ENCODE measurements at regions not wholly inside any gene's neighbourhood (a gene's known extent, or its start where the extent isn't known, plus 50 kb on each side); places are given as distances from the start of the nearest gene placed in this dataset.

DNA sequence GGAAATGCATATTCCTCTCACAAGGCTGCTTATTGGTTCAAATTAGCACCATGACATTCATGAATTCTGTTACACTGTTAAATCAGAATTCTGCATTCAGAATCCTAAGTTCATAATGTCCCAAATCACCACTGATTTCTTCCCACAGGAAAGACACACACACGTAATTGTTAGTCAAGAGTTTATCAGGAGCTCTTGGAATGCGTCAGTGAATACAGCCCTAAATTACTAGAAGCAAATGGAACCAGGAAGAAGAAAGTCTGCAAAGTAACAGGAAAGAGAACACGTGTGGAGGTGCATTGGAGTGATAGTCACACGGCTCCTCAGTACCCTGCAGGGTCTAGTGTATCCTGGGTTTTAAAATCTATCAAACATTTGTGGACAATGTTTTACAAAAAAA lies 110.2 kb downstream of the ANXA2R start:
- H3K9me3 ChIP-seq (ENCODE audit: control insufficient read depth, low read length), result no peaks in the 10 kb centered on the region

DNA sequence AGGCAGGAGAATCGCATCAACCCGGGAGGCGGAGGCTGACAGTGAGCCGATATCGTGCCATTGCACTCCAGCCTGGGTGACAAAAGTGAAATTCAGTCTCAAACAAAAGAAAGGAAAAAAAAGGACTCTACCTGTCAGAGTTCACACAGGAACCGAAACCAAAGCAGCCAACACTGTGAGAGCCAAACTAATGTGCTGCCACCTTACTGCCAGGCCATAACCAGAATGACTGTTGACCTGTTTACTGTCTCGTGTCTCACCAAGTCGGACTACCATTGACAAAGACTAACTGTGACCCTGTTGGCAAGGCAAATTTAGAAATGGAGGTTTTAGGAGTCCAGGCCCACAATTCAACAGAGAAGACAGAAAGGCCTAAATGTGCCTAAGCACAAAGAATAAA lies 112.4 kb downstream of the ANXA2R start:
- no peak for DNase-seq
- H3K4me1 ChIP-seq (ENCODE audit: control insufficient read depth, insufficient read depth, low read length, poor library complexity, severe bottlenecking), result no peaks in the 10 kb centered on the region
- no peaks in the 10 kb centered on the region for H3K9me3 ChIP-seq (ENCODE audit: control insufficient read depth, low read length)
- no peak overlapping the region for H3K4me3 ChIP-seq (ENCODE audit: insufficient read depth, low read depth, low read length, poor library complexity, severe bottlenecking)
- no peaks in the 10 kb centered on the region for H3K36me3 ChIP-seq (ENCODE audit: control insufficient read depth, insufficient read depth, low read length)
- no peaks in the 10 kb centered on the region for H3K27me3 ChIP-seq (replicated peaks; ENCODE audit: control insufficient read depth, insufficient read depth, low read length, poor library complexity, severe bottlenecking)
- no peak overlapping the region for H3K27ac ChIP-seq (ENCODE audit: insufficient read depth, low read length, poor library complexity, severe bottlenecking)

More for the DNA sequence above, 110.2 kb downstream of the ANXA2R start:
- Histone ChIP-seq H3K36me3 (ENCODE audit: control insufficient read depth, insufficient read depth, low read length) (no peaks in the 10 kb centered on the region), H3K4me1 (ENCODE audit: control insufficient read depth, insufficient read depth, low read length, poor library complexity, severe bottlenecking) (no peaks in the 10 kb centered on the region), H3K4me3 (ENCODE audit: insufficient read depth, low read depth, low read length, poor library complexity, severe bottlenecking) (no peak overlapping the region), H3K27ac (ENCODE audit: insufficient read depth, low read length, poor library complexity, severe bottlenecking) (no peak overlapping the region), H3K27me3 (replicated peaks; ENCODE audit: control insufficient read depth, insufficient read depth, low read length, poor library complexity, severe bottlenecking) (no peaks in the 10 kb centered on the region)
- no peak for DNase-seq

DNA sequence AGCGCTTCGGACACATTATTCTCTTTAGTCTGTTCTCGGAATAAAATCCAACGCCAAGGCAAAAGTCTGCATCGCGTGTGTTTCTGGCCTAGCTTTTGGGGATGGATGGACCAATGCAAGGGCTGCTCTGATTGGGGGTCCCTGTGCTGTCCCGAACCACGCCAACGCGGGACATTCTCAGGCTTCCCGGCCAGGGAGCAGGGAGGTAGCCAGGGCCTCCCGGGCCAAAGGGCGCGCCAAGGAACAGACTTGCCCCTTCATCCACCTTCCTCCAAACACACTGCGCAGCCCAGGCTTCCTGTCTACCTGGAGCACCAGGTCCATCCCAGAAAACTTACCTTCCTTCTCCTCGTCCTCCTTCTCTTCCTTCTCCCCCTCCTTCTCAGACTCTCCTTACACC lies 113.0 kb upstream of the SELENOP start:
- Histone ChIP-seq H3K27me3 (replicated peaks; ENCODE audit: control insufficient read depth, insufficient read depth, low read length, poor library complexity, severe bottlenecking) (no peaks in the 10 kb centered on the region), H3K36me3 (ENCODE audit: control insufficient read depth, insufficient read depth, low read length) (no peaks in the 10 kb centered on the region), H3K9me3 (ENCODE audit: control insufficient read depth, low read length) (no peaks in the 10 kb centered on the region), H3K27ac (ENCODE audit: insufficient read depth, low read length, poor library complexity, severe bottlenecking) (no peak overlapping the region), H3K4me1 (ENCODE audit: control insufficient read depth, insufficient read depth, low read length, poor library complexity, severe bottlenecking) (no peaks in the 10 kb centered on the region), H3K4me3 (ENCODE audit: insufficient read depth, low read depth, low read length, poor library complexity, severe bottlenecking) (no peak overlapping the region)
- DNase-seq, result no peak

DNA sequence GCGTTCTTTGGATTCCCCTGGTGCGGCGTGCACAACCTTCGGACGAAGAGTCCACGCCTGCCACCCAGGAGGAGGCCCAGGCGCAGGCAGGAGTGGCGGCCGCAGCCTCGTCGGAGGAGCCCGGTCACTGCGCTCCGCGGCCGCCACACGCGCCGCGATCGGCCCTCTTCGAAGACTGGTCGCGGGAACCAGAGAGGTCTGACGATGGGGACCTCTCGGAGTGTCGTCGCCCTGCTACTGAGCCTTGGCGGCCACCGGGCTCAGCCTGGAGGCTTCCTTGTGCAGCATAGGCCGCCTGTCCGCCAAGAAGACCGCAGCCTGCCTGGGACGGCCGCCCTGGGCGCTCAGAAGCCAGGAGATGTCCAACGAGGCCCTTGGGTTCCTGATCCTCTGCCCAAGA lies 112.5 kb upstream of the SELENOP start:
- Histone ChIP-seq H3K27ac (ENCODE audit: insufficient read depth, low read length, poor library complexity, severe bottlenecking) (no peak overlapping the region), H3K4me3 (ENCODE audit: insufficient read depth, low read depth, low read length, poor library complexity, severe bottlenecking) (no peak overlapping the region), H3K36me3 (ENCODE audit: control insufficient read depth, insufficient read depth, low read length) (no peaks in the 10 kb centered on the region), H3K4me1 (ENCODE audit: control insufficient read depth, insufficient read depth, low read length, poor library complexity, severe bottlenecking) (no peaks in the 10 kb centered on the region), H3K9me3 (ENCODE audit: control insufficient read depth, low read length) (no peaks in the 10 kb centered on the region), H3K27me3 (replicated peaks; ENCODE audit: control insufficient read depth, insufficient read depth, low read length, poor library complexity, severe bottlenecking) (no peaks in the 10 kb centered on the region)
- no peak for DNase-seq

DNA sequence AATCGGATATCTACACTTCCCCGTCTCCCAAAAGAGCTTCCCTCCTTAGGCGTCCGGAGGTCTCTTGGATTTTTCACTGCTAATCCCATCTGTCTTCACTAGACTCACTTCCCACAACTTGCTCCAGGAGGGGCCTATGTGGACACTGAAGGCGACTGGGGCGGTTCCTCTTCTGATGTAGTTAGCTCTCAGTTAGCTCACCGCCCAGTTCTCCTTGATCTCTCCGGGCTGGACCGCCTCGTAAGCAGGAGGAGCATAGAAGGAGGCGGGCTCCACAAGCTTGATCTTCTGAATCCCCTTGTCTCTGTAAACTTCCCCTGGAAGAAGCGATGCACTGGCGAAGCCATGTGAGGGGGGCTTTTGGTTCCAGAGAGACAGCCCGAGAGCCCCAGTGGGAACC lies 112.0 kb upstream of the SELENOP start:
- Histone ChIP-seq H3K27ac (ENCODE audit: insufficient read depth, low read length, poor library complexity, severe bottlenecking) (no peak overlapping the region), H3K4me3 (ENCODE audit: insufficient read depth, low read depth, low read length, poor library complexity, severe bottlenecking) (no peak overlapping the region), H3K36me3 (ENCODE audit: control insufficient read depth, insufficient read depth, low read length) (no peaks in the 10 kb centered on the region)

DNA sequence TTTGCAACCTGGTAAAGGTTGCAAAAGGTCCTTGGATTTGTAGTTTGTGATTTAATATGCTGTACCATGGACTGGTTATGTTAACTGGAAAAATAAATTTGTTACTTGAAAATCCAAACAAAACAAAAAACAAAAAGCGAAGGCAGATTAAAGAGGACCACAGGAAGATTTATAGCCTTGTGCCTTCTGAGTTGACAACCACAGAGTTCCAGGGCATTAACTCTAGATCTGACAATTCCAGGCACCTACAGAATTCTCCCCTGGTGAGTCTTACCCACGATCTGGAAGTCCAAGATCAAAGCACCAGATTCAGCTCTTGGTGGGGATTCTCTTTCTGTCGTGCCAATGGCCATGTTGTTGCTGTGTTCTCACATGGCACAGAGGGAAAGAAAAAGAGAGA lies 107.9 kb upstream of the SELENOP start:
- Histone ChIP-seq H3K4me1 (ENCODE audit: control insufficient read depth, insufficient read depth, low read length, poor library complexity, severe bottlenecking) (no peaks in the 10 kb centered on the region), H3K27ac (ENCODE audit: insufficient read depth, low read length, poor library complexity, severe bottlenecking) (no peak overlapping the region), H3K4me3 (ENCODE audit: insufficient read depth, low read depth, low read length, poor library complexity, severe bottlenecking) (no peak overlapping the region), H3K36me3 (ENCODE audit: control insufficient read depth, insufficient read depth, low read length) (no peaks in the 10 kb centered on the region), H3K27me3 (replicated peaks; ENCODE audit: control insufficient read depth, insufficient read depth, low read length, poor library complexity, severe bottlenecking) (no peaks in the 10 kb centered on the region), H3K9me3 (ENCODE audit: control insufficient read depth, low read length) (no peaks in the 10 kb centered on the region)
- DNase-seq, result no peak

More for the DNA sequence above, 112.0 kb upstream of the SELENOP start:
- Histone ChIP-seq H3K9me3 (ENCODE audit: control insufficient read depth, low read length) (no peaks in the 10 kb centered on the region), H3K4me1 (ENCODE audit: control insufficient read depth, insufficient read depth, low read length, poor library complexity, severe bottlenecking) (no peaks in the 10 kb centered on the region), H3K27me3 (replicated peaks; ENCODE audit: control insufficient read depth, insufficient read depth, low read length, poor library complexity, severe bottlenecking) (no peaks in the 10 kb centered on the region)
- no peak for DNase-seq

DNA sequence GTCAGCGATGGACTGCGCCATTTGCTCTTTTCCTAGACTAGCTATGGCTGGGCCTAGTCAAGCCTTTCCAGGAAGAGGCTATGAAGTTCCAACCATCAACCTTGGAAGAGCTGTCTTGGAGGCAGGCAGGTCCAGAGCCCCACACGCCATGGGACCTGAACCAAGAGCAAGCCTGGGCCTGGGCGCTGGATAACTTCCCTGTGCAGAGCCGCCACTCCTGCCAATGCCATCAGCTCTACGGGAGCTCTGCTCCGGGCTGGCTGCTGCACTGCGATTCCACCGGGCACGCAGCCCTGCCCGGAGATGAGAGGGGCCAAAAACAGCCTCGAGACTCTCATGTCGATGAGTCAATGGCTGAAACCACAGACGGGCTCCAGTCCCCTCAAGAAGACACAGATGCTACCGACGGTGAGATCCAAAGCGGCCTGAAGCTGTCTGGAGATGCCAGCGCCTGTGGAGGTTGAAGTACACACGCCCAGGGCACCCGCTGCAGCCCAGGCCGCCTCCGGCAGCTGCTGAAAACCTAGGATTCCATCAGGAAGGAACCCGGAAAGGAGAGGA lies 103.7 kb upstream of the SELENOP start:
- H3K36me3 ChIP-seq (ENCODE audit: control insufficient read depth, insufficient read depth, low read length), result no peaks in the 10 kb centered on the region
- no peak overlapping the region for H3K4me3 ChIP-seq (ENCODE audit: insufficient read depth, low read depth, low read length, poor library complexity, severe bottlenecking)
- no peaks in the 10 kb centered on the region for H3K27me3 ChIP-seq (replicated peaks; ENCODE audit: control insufficient read depth, insufficient read depth, low read length, poor library complexity, severe bottlenecking)
- H3K27ac ChIP-seq (ENCODE audit: insufficient read depth, low read length, poor library complexity, severe bottlenecking), result no peak overlapping the region
- no peaks in the 10 kb centered on the region for H3K4me1 ChIP-seq (ENCODE audit: control insufficient read depth, insufficient read depth, low read length, poor library complexity, severe bottlenecking)
- H3K9me3 ChIP-seq (ENCODE audit: control insufficient read depth, low read length), result no peaks in the 10 kb centered on the region
- DNase-seq, result no peak

DNA sequence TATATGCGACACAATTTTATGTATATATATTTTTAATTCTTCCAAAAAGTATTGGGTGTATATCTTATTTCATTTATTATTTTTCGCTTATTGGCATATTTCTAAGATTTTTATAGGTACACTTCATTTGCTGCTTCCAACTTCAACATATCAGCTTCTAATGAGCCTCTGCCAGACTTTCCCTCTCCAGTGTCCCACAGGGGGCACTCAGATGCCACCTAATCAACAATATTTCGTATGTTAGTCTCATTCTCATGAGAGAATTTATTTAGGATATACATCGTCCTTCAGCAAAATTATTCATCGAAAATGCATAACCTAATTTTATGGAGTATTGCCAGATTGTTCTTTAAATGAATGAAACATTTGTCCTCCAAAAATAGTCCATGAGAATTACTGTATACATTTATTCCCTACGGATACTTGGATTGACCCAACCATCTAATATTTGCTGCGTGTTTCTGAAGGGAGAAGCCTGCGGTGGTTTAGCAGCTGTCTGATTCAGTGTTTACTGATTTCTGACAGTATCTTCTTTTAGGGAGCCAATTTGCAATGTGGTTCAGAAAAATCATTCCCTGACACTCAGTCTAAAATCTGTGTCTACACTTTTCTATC lies 100.6 kb upstream of the SELENOP start:
- H3K9me3 ChIP-seq (ENCODE audit: control insufficient read depth, low read length), result no peaks in the 10 kb centered on the region
- H3K36me3 ChIP-seq (ENCODE audit: control insufficient read depth, insufficient read depth, low read length), result no peaks in the 10 kb centered on the region
- H3K4me3 ChIP-seq (ENCODE audit: insufficient read depth, low read depth, low read length, poor library complexity, severe bottlenecking), result no peak overlapping the region
- peak; percentile 10 to 27 (median 20) for DNase-seq
- H3K27me3 ChIP-seq (replicated peaks; ENCODE audit: control insufficient read depth, insufficient read depth, low read length, poor library complexity, severe bottlenecking), result no peaks in the 10 kb centered on the region
- no peak overlapping the region for H3K27ac ChIP-seq (ENCODE audit: insufficient read depth, low read length, poor library complexity, severe bottlenecking)
- no peaks in the 10 kb centered on the region for H3K4me1 ChIP-seq (ENCODE audit: control insufficient read depth, insufficient read depth, low read length, poor library complexity, severe bottlenecking)

DNA sequence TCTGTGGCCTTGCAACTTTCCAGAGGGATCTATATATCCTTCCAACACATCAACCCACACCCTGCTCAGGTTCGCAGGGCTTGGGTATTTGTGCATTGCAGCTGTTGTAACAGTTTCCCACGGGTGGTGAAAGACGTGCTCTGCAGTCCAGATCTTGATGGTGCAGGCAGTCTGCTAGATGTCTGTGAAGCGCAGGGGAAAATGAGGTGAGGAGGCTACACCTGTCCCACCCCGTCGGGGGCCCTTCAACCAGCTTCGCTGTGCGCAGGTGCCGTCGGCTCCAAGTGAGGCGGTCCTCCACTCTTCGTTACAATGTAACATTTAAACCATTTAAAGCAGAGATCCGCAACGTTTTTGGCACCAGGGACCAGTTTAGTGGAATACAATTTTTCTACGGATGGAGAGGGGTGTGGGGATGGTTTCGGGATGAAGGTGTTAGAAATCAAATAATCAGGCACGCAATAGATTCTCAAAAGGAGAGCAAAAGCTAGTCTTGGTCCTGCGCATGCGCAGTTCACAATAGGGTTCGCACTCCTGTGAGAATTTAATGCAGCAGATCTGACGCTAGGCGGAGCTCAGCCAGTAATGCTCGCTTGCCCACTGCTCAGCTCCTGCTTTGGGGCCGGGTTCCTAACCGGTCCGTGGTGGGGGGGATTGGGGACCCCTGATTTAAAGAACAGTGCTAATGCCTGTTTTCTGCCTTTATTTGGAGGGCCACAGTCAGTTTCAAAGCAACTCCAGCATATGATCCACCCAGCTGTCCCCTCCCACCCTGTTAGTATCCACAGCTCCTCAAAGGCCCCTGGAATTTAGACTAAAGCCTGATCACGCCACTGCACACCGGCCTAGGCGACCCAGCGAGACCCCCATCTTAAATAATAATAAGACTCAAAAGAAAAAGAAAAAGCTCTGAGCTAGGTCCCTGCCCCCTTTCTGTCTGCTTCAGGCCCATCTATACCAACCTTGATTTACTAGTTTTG lies 97.1 kb upstream of the SELENOP start:
- H3K27ac ChIP-seq (ENCODE audit: insufficient read depth, low read length, poor library complexity, severe bottlenecking), result peak overlapping the region; percentile 30
- no peaks in the 10 kb centered on the region for H3K4me1 ChIP-seq (ENCODE audit: control insufficient read depth, insufficient read depth, low read length, poor library complexity, severe bottlenecking)
- H3K27me3 ChIP-seq (replicated peaks; ENCODE audit: control insufficient read depth, insufficient read depth, low read length, poor library complexity, severe bottlenecking), result no peaks in the 10 kb centered on the region
- peak overlapping the region; percentile 52 for H3K4me3 ChIP-seq (ENCODE audit: insufficient read depth, low read depth, low read length, poor library complexity, severe bottlenecking)
- H3K9me3 ChIP-seq (ENCODE audit: control insufficient read depth, low read length), result no peaks in the 10 kb centered on the region
- peak; percentile 75 to 87 (median 81) for DNase-seq
- H3K36me3 ChIP-seq (ENCODE audit: control insufficient read depth, insufficient read depth, low read length), result no peaks in the 10 kb centered on the region

DNA sequence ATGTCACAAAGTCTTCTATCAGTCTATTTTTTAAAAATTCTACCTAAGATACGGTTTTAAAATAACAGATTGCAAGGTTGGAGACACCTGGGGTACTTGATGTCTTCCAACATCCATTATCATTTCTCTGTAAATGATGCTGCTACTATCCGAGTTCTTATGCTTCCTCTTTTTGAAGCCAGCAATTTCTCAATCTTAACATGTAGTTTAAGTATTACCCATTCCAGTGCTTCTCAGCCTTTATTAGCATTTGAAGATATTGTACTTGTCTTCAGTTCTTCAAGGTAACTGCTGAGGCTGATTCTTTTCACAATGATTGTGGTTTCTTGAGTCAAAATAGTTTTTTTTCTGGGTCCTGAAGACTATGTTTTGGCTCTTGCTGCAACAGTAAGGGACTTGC lies 96.4 kb upstream of the SELENOP start:
- no peaks in the 10 kb centered on the region for H3K9me3 ChIP-seq (ENCODE audit: control insufficient read depth, low read length)
- no peaks in the 10 kb centered on the region for H3K4me1 ChIP-seq (ENCODE audit: control insufficient read depth, insufficient read depth, low read length, poor library complexity, severe bottlenecking)
- H3K27me3 ChIP-seq (replicated peaks; ENCODE audit: control insufficient read depth, insufficient read depth, low read length, poor library complexity, severe bottlenecking), result no peaks in the 10 kb centered on the region
- peak overlapping the region; percentile 52 for H3K4me3 ChIP-seq (ENCODE audit: insufficient read depth, low read depth, low read length, poor library complexity, severe bottlenecking)
- H3K27ac ChIP-seq (ENCODE audit: insufficient read depth, low read length, poor library complexity, severe bottlenecking), result no peak overlapping the region
- DNase-seq, result no peak
- H3K36me3 ChIP-seq (ENCODE audit: control insufficient read depth, insufficient read depth, low read length), result no peaks in the 10 kb centered on the region

All from effector memory CD4-positive, alpha-beta T cell (primary cell).